ENCODE measurements at regions not wholly inside any gene's neighbourhood (a gene's known extent, or its start where the extent isn't known, plus 50 kb on each side); places are given as distances from the start of the nearest gene placed in this dataset.

DNA sequence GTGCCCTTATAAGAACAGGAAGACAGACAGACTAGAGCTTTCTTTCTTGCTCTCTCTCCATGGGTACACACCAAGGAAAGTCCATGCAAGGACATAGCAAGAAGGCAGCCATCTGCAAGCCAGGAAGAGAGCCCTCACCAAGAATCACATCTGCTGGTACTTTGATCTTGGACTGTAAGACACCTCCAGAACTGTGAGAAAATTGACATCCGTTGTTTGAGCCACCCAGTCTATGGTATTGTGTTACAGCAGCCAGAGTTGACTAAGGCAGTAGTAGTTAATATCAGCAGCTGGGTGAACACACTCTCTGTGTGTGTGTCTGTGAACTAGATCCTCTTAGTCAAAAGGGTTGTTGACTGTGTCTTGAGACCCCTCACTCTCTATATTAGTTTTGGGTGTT, 53.8 kb upstream of the PPP2R5A start:
- TF ChIP-seq, protein P1, sequence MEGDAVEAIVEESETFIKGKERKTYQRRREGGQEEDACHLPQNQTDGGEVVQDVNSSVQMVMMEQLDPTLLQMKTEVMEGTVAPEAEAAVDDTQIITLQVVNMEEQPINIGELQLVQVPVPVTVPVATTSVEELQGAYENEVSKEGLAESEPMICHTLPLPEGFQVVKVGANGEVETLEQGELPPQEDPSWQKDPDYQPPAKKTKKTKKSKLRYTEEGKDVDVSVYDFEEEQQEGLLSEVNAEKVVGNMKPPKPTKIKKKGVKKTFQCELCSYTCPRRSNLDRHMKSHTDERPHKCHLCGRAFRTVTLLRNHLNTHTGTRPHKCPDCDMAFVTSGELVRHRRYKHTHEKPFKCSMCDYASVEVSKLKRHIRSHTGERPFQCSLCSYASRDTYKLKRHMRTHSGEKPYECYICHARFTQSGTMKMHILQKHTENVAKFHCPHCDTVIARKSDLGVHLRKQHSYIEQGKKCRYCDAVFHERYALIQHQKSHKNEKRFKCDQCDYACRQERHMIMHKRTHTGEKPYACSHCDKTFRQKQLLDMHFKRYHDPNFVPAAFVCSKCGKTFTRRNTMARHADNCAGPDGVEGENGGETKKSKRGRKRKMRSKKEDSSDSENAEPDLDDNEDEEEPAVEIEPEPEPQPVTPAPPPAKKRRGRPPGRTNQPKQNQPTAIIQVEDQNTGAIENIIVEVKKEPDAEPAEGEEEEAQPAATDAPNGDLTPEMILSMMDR (conservative IDR thresholded peaks at IDR 0.05), result no peak
- TF ChIP-seq ZFX (IDR thresholded peaks at IDR 0.05), result no peak

Data from C4-2B (cell line).